HG02798 (cell line): ENCODE measurements at regions not wholly inside any gene's neighbourhood (a gene's known extent, or its start where the extent isn't known, plus 50 kb on each side); places are given as distances from the start of the nearest gene placed in this dataset.

Experiments
- ATAC-seq: cut with Tn5 transposase; IDR thresholded peaks from one replicate; pipeline ENCODE4 v1.9.1; 2021; ENCODE audit warnings: mild to moderate bottlenecking; ENCODE audit not compliant: unreplicated experiment, poor library complexity

DNA sequence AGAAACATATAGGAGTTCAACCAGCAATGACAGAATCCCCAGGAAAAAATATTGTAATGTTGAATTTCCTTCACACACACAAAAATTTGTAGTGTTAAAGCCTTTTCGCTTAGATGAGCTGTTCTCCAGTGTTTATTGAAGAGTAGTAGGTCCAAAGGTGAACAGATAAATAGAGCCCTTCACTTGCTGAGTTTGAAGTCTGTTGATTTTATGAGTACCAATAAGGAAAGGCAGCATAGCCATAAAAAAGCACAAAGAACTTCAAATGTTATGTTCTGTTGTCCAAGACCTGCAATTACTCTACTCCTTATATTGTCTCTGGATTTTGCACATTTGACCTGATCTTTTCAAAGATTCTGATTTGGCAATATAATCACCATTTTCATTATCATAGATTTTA lies 362.7 kb upstream of the B3GALT2 start:
- ATAC-seq: no peak

DNA sequence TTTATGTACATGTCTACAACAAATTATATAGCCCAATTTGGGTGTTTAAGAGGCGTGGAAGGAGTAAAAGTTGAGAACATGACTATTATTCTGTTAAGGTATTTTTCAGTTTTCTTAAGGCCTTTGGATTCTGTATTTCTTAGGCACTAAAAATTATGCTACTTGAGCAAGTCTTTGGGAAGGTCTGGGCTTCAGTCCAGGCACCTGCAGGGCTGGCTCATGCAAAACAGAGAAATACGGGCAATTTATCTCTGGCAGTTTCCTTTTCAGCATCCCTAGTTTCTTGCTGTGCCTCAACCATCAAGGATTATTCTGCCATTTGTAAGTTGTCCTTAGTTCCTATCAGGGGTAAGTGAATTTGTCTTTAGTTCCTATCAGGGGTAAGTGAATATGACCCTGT lies 358.8 kb upstream of the B3GALT2 start:
- ATAC-seq: no peak

DNA sequence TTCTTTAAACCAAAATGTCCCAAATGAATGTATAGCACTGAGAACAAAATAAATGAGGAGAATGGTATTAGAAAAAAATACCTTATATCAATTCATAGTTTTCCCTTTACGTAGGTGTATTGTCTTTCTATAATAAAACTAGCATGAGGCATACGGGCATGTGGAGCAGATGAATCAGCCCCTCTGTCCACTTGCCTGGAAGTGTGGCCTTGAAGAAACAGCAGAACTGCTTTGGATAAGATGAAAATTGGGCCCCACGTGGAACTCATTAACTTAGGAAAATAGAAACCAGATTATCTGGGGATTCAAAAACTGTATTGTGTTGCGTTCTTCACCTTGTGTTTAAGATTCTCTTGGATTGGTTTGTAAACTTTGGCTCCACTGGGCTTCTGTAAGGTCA lies 356.8 kb upstream of the B3GALT2 start:
- no peak for ATAC-seq

DNA sequence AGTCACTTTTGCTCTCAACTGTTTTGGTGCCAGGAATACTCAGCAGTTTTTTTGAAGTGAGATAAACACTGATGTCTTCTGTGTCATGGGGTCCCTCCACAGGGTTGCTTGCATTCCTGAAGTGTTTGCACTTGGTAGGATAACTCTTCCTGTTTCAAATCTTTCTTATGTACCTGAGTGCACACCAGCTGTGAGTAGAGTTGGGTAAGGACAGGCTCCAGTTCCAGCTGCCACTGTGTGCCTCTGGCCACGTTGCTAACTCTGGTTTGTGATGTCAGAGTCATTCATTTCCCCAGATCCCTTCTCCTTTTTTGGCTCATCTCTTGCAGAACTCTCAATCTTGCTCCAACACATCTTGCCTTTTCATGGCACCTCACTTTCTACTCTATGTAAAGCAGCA lies 356.3 kb upstream of the B3GALT2 start:
- ATAC-seq: no peak

DNA sequence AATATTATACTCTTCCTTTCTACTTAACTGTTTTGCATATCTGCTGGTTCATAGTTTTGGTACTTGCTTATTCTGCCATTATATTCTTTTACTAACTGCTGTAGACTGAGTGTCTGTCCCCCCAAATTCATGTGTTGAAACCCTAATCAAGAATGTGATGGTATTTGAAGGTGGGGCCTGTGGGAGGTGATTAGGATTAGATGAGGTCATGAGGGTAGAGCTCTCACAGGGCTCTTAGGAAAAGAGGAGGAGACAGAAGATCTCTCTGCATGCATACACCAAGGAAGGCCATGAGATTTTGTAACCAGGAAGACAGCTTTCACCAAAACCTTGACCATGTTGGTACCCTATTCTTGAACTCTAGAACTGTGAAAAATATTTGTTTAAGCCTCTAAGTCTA lies 354.1 kb upstream of the B3GALT2 start:
- ATAC-seq: peak; percentile 4

DNA sequence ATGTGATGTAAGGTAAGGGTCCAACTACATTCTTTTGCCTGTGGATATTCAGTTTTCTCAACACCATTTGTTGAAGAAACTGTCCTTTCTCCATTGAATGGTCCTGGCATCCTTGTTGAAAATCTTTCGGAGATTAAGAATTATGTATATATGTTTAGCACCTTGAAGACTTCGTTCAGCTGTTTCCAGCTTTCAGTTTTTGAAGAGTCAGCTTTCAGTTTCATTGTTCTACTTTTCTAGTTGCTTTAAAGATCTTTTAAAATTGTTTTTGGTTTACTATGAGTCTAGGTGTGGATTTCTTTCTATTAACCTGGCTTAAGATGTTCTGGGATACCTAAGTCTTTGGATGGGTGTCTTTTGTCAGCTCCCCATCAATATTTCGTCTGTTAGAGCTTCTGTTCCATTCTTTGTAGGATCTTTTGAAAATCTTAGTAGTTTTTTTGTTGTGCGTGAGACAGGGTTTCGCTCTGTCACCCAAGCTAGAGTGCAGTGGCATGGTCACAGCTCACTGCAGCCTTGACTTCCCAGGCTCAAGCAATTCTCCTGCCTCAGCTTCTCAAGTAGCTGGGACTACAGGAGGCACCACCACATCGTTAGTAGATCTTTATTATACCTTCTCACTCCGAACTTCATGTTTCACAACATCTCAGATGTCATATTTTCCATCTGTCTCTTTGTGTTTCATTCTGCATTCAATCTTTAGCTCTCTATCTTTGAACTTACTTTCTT lies 353.5 kb upstream of the B3GALT2 start:
- ATAC-seq: peak; percentile 63

DNA sequence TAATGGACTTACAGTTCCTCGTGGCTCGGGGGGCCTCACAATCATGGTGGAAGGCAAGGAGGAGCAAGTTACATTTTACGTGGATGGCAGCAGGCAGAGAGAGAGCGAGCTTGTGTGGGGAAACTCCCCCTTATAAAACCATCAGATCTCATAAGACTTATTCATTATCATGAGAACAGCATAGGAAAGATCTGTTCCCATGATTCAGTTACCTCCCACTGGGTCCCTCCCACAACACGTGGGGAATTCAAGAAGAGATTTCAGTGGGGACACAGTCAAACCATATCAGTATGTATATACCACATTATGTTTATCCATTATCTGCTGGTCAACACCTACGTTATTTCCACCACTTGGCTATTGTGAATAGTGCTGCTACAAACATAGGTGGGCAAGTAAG lies 352.3 kb upstream of the B3GALT2 start:
- no peak for ATAC-seq

DNA sequence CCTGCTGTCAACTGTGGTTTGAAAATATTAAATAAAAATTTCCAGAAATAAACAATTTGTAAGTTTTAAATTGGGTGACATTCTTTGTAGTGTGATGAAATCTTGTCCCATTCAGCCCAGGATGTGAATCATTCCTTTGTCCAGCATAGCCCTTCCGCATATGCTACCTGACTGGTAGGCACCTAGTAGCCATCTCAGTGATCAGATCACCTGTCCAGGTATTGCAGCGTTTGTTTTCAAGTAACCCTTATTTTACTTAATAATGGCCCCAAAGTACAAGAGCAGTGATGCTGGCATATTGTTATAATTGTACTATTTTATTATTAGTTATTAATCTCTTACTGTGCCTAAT lies 351.6 kb upstream of the B3GALT2 start:
- ATAC-seq: peak; percentile 5

DNA sequence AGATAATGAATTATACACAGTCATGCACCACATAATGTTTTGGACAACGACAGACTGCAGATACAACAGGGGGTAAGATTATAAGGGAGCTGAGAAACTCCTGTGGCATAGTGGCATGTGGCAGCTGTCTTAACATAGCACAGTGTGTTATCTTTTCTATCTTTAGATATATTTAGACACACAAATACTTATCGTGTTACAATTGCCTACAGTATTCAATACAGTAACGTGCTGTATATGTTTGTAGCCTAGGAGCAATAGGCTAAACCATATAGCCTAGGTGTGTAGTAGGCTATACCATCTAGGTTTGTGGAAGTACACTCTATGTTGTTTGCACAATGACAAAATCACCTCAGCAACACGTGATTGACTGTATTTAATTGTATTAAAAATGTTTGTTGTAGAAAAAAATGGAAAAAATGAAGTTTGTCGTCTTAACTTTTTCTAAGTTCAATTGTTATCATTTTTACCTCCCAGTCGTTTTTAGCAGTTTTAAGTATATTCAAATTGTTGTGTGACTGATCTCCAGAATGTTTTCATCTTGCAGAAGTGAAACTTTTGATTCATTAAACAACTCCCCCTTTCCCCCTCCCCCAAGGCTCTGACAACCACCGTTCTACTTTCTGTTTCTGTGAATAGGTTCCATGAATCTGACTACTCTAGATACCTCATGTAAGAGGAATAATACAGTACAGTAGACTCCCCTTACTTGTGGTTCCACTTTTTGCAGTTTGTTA lies 351.0 kb upstream of the B3GALT2 start:
- peak; percentile 84 for ATAC-seq

DNA sequence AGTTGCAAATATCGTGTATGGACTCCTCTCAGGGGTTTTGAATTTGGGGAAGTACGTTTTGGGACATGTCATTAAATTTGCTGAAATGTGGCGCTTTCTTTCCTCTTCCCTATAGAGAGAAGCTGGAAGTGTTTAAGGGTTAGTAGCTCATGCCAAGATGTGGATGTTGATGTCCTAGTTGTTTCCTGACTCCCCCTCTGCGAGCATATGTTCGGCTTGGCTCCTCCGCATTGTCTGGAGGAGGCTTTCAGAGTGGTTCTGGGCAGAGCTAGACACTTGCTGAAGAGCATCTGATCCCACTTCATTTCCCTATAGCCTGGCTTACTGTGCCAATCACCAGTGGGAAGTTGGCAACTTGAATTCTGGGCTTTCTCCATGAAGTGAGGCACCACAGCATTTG lies 347.4 kb upstream of the B3GALT2 start:
- ATAC-seq: no peak

DNA sequence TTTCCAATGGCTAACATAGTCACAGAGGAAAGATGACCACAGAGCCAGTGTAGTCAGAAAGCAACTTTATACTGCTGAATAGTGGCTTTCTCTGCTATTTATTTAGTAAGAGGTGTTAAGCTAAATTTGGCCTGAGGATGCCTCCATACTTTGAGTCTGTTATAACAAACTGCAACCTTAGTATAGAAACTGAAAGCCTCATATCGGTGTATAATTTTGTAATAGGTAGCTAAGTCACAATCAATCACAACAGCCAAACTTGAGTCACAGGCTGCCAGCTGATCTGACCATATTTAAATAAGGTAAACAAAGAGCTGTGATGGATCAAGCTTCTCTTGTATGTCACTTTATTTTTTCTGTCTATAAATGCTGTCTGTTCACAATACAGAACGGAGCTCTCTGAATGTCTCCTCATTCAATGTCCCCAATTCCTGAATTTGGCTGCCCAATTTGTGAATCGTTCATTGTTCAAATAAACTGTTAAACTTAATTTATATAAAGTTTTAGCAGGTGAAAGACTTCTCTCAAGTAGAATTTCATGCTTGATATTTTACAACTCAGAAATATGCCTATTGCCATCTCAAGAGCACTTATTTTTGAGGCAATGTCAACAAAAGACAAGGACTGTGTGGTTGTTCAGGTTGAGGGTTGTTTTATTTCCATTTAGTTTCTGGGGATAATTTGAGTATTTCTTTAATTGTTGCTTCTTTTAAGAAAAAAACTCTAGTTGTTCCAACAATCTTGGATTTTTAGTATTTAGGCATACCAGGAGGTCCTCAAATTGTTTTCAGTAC lies 339.7 kb upstream of the B3GALT2 start:
- ATAC-seq: peak; percentile 90

DNA sequence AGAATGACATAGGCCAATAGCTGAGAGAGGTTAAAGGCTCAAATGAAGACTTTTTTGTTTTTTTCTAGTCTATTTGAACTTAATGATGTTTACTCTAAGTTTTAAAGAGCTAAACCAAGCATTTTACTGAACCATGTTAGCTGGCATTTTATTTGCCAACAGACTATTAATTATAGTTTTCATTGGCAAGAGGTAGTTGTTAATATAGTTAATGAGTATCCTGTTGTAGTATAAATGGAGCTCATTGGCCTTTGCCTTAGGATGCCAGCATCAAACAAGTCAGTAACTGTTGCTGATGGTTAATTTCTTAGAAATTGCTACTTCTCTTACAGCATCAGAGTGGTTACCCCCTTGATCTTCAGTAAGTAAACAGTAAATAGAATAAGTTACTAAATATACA lies 339.0 kb upstream of the B3GALT2 start:
- ATAC-seq: no peak

DNA sequence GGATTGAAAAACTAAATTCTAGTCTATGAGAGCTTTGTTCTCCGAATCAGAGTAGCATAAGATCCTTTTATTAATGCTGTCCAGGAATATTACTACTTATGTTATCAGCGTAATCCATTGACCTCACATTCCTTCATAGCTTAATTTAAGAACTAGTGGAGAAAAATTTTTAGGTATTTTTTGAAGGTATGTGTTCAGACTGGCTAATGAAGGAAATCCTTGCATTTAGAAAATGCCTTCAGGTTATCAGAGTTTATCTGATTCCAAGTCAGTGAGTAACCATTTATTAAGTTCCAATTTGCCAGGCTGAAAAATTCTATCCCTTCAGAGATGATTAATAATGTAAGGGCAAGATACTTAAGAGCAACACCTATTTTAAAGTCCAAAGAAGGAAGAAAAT lies 338.2 kb upstream of the B3GALT2 start:
- no peak for ATAC-seq

DNA sequence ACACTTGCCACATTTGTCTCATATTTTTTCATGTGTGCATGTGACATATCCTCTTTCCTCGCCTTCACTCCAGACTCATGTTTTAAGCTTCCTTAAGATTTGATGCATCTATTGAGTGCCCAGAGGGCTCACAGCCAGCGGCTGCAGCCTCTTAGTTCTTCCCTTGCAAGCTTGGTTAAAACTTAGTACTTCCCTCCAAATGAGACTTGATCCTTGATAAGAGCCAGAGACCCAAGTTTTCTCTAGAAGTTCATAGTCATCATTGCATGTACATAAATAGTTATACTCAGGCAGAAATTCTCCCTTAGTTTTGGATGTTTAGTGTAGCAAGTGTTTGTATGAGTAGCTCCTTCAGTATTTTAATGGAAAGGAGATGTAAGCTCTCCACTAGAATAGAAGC lies 337.6 kb upstream of the B3GALT2 start:
- no peak for ATAC-seq

DNA sequence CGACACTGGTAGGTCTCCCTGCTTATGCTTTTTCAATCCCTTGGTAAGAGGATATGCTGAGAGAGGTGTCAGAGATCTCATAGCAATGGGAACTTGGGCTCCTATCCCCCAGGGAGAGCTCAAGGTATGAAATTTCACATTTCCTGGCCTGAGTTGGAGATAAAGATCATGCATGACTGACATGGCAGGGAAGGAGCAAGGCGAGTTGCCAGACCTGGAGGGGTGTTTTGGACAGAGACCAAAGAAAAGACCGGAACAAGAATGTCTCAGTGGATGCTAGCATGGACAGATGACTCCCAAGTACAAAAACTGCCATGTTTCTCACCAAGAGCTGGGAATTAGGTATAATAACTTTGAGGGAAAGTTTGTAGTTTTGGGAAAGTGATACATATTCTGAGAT lies 334.1 kb upstream of the B3GALT2 start:
- no peak for ATAC-seq

DNA sequence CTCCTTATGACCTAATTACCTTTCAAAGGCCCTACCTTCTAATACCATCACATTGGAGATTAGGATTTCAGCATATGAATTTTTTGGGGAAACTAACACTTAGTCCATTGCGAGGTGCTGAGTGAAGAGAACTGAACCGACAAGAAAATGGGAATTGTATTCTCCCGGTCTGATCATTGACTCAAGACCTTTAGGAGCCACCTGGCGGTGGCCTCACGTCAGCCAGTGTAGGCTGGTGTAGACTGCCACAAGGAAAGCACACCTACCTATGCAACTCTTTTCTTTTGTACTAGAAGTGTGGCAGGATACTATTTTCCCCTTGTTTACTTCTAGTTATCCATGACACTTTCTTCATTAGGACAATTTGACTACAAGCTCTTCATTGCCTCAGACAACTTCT lies 333.5 kb upstream of the B3GALT2 start:
- ATAC-seq: no peak

DNA sequence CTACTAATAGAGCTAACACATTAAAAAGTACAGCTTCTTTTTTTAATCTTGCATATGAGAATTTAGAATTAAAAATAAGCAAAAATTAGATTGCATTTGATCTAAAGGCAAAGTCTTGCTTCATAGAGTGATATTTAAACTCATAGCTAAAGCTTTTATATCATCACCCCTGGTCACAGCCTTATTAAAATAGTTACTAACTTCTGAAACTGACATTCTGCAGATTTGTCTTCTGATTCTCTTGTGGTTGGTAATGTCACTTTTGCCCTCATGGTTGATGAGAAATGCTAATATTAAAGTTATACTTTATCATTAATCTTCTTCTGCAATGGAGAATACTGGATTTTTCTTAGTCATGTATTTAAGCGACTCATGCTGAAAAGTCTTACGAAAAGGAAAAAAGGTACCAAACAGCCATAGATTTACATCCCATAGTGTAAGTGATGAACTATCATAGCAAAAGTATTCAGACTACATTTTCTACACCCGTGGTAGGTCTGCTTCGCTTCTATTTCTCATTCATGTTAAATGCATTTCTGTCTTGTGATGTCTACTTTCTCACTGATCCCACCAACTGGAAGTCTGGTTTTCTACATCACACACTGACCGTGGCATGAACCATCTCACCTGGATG lies 330.5 kb upstream of the B3GALT2 start:
- no peak for ATAC-seq

DNA sequence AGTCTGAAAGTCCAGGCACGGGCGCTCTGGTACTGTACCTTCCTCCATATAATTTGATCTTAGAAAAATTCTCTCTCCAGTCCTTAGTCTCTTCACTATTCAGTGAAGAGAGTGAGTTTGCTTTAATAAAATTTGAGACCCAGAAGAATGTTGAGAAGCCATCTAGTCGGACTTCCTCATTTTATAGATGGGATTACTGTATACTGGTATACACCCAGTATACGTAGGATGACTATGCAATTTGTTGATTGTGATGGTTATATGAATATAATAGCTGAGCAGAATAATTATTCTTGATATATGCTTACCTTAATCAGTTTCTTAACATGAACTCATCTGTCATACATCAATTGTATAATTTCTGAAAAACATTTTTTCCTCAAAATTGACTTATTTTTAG lies 328.0 kb upstream of the B3GALT2 start:
- ATAC-seq: no peak

DNA sequence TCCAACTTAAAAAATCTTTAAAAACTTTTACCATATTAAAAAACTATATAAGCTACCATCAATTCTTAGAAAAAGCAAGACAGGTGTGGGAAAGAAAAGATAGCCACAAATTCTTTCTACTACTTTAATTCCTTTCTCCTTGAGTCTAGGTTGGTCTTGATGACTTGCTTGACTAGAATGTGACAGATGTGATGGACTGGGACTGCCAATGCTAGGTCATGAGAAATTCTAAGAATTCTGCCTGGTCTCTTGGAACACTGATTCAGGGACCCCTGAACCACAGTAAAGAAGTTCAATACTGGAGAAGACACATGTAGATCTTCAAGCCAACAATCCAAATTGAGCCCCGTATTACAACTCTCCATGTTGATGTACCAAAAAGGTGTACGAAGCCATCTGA lies 326.6 kb upstream of the B3GALT2 start:
- ATAC-seq: no peak

DNA sequence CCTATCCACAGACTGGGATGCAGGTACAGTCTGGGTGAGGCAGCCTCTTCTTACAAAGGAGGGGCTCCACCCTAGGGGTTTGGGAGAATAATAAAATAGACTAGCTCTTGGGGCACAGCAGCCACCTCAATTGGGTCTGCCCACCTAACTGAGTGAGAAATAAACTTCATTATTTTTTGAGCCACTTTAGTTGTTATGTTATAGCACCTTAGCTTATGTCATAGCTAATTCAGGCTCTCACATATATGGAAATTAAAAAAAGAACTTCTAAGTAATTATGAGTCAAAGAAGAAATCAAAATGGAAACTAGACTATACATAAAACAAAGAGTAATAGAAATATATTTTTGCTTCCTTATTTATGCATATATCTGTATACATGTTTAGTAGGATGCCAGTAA lies 318.5 kb upstream of the B3GALT2 start:
- ATAC-seq: no peak

DNA sequence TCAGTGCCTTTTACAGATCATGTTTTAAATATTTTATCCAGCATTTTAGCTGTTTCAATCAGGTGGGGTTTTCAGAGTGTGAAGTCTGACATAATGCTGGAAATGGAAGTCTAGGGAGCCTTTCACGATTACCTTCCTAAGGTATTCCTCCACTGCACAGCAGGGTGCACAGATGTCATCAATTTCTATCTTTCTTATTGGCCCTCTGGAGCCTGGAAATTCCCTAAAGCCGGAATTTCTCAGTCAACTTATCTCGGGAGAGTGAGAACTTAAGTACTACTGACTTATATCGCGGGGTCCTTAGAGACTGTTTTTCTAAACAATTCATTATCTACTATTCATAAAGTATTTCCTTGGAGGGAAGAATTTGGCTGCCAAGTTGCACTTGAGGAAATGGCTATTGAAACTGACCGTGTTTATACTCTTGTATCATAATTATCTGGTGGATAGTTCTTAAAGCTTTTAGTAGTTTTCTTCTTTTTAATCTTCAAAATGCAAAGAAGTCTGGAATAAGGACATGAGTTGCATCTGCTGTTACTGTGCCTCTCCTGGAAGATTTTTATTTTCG lies 311.8 kb upstream of the B3GALT2 start:
- no peak for ATAC-seq
